Hematopoietic multipotent progenitor cell treated with erythropoietin and hydrocortisone succinate and interleukin-3 and kit ligand, for 15 days (in vitro differentiated cells): ENCODE measurements at regions not wholly inside any gene's neighbourhood (a gene's known extent, or its start where the extent isn't known, plus 50 kb on each side); places are given as distances from the start of the nearest gene placed in this dataset.
"Not testable (repeated sequence)": the region's sequence is repeated elsewhere in the genome, so short reads cannot be mapped to it uniquely, and the experiment has no call there.

Source experiments
- DNase-seq: peaks from one replicate; pipeline ENCODE4 v3.0.0-alpha.2; 2015; ENCODE audit warnings: low spot score

GRCh38 chr5:40277161-40277906 lies 402.4 kb upstream of the PTGER4 start:
- DNase-seq: no peak

- DNase-seq: no peak
Measured at GRCh38 chr5:40276426-40277102, 403.2 kb upstream of the PTGER4 start.

GRCh38 chr5:40274568-40274967 lies 405.1 kb upstream of the PTGER4 start:
- no peak for DNase-seq

- DNase-seq: no peak
Measured at GRCh38 chr5:40273936-40274335, 405.8 kb upstream of the PTGER4 start.

- DNase-seq: no peak
Measured at GRCh38 chr5:40271476-40271875, 408.2 kb upstream of the PTGER4 start.

GRCh38 chr5:40270274-40270845 lies 409.4 kb upstream of the PTGER4 start:
- DNase-seq: no peak

- DNase-seq: no peak
Measured at GRCh38 chr5:40268088-40268487, 411.6 kb upstream of the PTGER4 start.

- DNase-seq: no peak
Measured at GRCh38 chr5:40266952-40267351, 412.8 kb upstream of the PTGER4 start.

GRCh38 chr5:40261984-40262383 lies 417.7 kb upstream of the PTGER4 start:
- no peak for DNase-seq

GRCh38 chr5:40260361-40260760 lies 419.4 kb upstream of the PTGER4 start:
- DNase-seq: no peak

- no peak for DNase-seq
Measured at GRCh38 chr5:40258222-40258621, 421.5 kb upstream of the PTGER4 start.

- no peak for DNase-seq
Measured at GRCh38 chr5:40240671-40241070, 439.0 kb upstream of the PTGER4 start.

GRCh38 chr5:40240111-40240510 lies 439.6 kb upstream of the PTGER4 start:
- DNase-seq: no peak

GRCh38 chr5:40238066-40238745 lies 441.5 kb upstream of the PTGER4 start:
- DNase-seq: no peak

GRCh38 chr5:40235471-40236400 lies 444.0 kb upstream of the PTGER4 start:
- DNase-seq: no peak

- no peak for DNase-seq
Measured at GRCh38 chr5:40233268-40233667, 446.4 kb upstream of the PTGER4 start.

GRCh38 chr5:40227931-40228330 lies 451.8 kb upstream of the PTGER4 start:
- no peak for DNase-seq

- no peak for DNase-seq
Measured at GRCh38 chr5:40227366-40227765, 452.3 kb upstream of the PTGER4 start.

GRCh38 chr5:40226906-40227305 lies 452.8 kb upstream of the PTGER4 start:
- DNase-seq: no peak

- DNase-seq: not testable (repeated sequence)
Measured at GRCh38 chr5:40225147-40225546, 454.6 kb upstream of the PTGER4 start.

- no peak for DNase-seq
Measured at GRCh38 chr5:40224421-40224820, 455.3 kb upstream of the PTGER4 start.
